Activated gamma-delta T cell treated with Interleukin-2 at 50 U/mL for 16 hours (primary cell): ENCODE measurements at regions not wholly inside any gene's neighbourhood (a gene's known extent, or its start where the extent isn't known, plus 50 kb on each side); places are given as distances from the start of the nearest gene placed in this dataset.

Experiments
- DNase-seq: peaks from one replicate; pipeline ENCODE4 v3.0.0-alpha.2; 2020

DNA sequence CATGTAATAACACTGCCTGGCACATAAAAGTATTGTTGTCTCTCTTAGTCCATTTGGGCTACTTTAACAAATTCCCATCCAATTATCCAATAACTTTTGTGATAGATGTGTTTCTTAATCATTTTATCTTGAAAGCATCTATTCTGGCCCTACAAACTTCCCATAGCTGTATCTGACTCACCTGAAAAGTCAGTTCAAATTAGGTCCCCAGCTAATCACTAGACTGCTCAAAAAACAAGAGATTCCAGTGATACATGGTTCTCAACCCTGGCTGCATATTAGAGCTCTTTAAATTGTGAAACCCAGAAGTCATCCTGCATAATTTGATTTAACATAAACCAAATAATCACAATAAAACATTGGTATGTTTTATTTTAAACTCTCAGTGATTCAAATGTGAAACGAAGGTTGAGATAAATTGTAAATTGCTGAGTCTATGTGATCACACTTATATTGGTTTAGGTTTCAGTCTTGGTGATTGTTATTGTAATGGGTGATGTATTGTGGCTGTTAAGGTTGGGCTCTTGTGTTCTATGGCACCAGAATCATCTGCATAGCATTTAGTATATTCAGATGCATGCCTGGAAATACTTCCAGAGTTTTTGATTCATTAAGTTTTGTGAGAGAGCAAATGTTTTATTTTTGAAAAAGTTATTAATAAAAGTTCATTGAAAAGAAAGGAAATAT, 268.9 kb upstream of the KCNMB2 start:
- DNase-seq, result no peak

DNA sequence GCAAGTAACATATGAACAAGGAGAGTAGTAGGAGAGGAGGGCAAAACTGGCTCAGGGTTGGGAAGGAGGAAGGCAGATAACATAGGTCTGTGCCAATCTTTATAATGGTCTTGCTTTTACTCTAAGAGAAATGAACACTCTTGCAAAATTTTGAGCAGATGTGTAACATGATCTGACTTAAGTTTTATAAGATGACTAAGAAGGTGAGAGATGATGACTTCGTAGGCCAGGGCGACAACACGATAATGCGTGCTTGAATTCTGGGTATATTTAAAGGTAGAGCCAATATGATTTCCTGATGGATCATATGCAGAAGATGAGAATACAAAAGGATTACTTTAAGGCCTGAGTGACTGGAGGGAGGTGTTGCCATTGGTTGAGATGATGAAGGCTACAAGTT, 265.4 kb upstream of the KCNMB2 start:
- no peak for DNase-seq

DNA sequence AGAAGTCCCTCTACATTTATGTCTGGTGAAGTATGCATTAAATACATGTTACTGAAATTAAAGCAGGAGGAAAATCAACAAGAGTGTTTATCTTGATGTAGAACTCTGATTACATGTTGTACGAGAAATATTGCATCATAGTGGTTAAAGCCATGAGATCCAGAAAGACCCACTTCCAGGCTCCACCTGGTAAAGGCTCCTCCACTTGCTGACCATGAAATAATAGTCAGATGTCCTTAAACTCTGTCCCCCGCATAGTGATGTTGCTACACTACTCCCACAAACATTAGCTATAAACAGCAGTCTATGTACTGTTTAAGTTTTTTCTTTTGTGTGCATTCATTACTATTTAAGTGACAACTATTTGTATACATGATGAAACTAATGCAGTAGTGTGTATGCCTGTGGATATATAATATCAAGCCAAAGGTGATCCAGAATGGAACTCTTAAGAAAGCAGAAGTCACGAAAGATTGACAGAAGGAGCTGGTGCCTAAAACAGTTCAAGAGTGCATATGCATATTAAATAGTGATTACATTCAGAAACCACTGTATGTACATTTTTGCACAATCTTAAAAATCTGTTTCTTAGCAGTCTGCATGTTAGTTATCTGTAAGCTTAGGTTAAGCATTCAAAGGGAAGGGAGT, 264.4 kb upstream of the KCNMB2 start:
- DNase-seq, result no peak

DNA sequence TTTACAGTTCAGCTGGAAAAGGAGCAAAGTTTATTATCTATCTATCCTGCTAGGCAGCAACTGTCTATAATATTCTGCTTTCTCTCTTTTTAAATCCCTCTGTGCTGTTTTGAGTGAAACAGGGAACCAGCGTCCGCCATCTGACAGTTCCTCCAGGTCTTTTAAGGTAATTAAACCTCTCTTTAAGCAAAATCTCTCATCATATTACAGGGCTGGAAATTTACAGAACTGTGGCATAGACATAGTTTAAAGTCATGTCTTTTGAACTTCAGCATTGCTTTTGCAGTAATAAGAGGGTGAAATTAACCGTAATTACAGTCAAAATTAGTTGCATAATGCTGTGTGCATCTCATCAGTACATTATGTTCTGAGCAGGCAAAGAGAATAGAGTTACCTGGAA, 263.4 kb upstream of the KCNMB2 start:
- no peak for DNase-seq

DNA sequence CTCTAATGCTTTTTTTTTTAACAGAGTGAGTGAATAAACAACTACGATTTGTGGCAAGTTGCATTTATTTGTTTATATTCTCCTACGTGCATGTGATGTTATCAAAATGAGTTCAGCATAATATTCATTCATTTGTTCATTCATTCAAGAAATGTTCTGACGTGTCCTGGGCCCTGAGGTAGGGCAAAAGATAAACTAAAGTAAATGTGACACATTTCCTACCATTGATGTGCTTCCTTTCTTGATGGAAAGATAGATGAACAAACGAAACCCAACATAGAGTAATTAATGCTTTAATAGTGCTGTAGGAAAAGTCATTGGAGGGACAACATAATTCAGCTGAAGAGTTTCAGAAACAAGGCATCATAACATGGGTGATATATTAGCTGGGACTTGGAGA, 261.5 kb upstream of the KCNMB2 start:
- no peak for DNase-seq

DNA sequence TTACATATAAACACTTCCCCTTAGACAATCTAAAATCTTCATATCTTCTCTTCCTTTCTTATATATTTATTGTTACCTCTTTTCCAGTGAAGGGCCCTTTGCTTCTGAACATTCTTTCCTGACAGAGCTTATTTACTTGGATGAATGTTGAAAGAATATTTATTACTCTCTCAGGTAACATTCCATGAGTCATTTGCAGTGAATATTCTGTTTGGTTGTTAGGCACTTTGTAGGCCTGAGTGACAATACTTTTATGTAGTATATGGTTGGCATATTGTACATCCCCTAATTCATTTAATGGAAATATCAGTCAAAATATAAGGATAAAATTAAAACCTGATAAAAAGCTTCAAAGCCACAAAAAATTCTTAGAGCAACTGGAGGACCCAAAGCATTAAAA, 260.9 kb upstream of the KCNMB2 start:
- no peak for DNase-seq

DNA sequence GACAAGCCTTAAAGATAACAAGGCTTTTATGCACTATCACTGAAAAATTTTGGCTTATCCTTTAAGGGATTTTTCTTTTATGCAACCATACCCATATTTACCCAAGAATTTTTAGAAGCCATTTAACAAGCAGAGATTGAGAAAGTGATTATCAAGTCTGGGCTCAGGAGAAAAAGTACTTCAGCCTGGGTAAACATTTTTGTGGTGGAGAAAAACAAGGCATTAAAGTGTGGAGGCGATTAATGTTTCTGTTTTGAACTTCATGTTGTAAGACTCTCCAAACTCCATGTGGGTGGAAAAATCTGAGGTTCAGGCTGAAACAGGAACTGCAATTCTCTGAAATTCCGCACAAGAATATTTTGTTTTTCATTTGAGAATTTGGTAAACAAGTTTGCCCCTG, 260.4 kb upstream of the KCNMB2 start:
- no peak for DNase-seq

DNA sequence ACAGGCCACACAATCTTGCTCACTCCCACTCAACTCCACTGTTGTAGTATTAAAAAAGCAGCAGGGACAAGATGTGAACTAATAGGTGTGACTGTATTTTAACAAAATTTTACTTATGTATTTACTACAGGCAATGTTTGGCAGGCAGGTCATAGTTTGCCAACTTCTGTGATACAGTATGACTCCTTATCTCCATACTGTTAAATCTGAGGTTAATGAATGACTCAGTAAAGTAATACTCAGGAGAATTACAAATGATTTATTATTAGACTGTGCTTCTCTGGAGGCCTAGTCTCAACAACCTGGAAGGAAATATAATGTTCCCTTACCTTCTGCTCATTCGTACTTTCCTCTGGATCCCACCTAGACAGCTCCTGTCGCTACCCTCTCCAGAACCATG, 258.6 kb upstream of the KCNMB2 start:
- no peak for DNase-seq

DNA sequence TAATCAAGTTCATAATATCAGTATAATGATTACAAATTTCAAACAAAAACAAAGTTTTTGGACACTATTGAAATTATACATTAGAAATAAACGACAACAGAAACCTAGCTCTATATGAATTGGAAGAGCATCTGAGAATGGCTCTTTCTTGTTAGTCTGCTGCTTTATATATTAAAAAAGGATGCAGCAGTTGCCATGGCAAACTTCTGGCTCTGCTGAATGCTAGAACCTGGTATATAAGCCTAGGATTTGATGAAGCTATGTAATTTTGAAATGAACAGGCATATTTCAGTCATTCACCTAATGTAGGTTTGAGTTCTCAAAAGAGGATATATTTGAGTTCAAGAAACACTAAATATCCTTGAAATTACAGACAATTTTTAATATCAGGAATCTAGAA, 252.7 kb upstream of the KCNMB2 start:
- DNase-seq, result no peak

DNA sequence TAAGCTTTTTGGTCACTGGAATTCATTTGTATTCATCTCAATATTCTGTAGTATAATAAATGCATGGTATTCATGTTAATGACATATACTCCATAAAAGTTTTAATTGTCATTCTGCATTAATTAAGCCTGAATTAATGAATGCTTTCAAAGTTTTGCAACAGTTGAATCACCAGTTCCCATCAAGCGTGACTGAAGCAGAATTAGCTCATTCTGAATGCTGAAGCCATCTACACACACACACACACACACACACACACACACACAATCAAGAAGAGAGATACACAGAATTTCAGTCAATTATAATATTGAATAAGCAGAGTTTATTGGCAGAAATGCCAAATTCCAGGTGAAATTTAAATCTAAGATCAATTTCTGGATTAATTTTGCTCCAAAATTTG, 252.1 kb upstream of the KCNMB2 start:
- DNase-seq, result no peak

DNA sequence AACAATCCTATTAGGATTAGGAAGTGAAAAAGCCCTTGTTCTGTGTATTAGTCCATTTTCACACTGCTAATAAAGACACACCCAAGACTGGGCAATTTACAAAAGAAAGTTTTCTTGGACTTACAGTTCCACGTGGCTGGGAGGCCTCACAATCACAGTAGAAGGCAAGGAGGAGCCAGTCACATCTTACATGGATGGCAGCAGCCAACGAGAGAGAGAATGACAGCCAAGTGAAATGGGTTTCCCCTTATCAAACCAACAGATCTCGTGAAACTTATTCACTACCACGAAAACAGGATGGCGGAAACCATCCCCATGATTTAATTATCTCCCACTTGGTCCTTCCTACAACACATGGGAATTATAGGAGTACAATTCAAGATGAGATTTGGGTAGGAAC, 248.2 kb upstream of the KCNMB2 start:
- no peak for DNase-seq

DNA sequence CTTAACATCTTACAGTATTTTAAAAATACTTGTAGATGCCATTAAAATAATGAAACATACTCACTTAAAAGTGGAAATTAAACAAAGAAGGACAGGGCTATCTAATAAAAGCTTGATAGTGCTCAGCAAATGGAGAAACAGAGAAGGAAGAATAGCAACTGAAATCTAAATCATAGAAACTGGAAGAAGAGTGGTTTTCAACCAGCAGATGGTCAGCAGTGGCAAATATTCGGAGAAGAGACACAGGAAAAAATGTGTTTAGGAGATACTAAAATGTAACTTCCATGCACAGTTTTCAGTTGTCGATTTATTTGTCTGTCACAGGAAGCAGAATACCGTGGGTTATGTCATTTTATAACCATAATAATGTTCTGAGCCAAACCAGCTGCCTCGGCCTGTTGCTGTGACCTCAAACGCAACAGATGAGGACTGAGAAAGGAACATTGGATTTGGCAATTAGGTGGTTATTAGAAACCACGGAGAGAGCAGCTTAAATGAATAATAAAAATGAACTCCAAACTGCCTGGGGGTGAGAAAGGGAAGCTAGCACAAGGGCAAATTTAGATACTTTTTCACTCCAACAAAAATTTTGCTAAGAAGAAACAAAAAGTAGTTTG, 246.6 kb upstream of the KCNMB2 start:
- no peak for DNase-seq

DNA sequence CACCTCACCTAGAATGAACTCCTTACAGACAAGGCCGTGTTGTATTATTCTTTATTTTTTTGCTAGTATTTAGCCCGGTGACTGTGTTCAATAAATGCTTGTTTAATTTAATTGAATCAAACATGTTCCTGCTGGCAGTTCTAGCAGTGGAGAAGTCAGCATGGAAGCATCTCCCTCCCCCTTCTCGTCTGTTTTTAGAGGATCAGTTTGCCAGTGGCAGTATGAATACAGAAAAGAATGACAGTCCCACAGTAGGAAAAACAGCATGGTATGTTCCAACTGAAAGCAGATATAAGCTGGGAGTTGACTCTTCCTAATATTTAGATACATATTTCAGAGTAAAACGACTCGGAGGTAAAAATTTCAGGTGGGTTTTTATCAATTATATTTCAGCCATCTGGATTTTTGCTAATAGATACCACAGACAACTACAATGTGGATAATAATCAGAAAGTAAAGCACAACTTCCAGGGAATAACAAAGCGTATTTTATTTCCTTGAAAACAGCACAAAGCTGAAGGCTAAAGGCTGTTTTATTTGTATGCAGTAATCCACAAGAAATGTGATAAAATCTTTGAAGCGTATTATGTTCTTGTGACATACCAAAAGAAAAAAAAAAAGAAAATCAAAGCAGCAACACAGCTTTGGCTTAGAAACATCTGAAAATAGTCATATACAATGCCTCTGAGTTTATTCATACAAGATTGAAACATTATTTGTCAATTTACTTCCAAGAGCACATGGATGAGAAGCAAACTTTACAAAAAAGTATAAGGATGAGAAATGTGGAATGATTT, 244.5 kb upstream of the KCNMB2 start:
- DNase-seq, result no peak

DNA sequence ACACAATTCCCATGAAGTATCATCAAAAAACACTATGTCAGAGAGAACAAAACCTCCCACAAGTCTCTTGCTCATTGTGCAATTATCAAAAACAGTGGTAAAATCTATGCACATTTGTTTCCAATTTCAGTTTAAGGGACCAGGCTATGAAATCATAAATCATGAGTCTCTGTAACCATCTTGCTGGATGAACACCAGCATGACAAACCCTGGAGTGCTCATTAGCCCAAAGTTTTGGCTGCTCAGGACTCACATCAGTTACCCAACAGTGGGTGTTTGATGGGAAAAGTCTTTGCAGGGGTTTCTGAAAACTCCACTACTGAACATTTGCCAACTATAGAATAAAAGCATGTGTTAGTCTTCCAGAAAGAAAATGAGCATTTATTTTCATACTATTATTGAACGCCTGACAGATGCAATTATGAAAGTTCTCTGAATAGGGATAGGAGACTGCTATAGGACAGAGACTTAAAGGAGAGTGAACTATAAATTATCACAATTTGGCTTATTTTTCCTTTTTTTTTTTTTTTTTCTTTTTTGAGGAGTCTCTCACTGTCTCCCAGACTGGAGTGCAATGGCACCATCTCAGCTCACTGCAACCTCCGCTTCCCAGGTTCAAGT, 240.8 kb upstream of the KCNMB2 start:
- DNase-seq, result no peak

DNA sequence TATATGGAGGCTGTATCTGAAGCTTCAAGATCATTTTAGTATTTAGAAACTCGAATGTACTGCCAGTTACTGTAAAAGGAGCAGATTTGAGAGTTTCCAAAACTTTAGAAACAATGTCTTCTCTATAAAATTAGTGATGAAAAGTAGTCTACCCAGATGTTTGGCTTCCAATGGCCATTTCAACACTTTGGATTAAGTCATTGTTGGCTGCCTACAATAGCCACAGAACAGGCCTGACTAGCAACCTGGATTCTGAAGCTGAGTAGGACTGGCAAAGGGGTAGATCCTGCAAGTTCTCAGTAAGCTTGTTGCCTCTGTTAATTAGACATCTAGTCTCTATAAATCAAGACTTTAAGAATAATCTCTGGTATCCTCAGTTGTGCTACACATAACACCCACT, 239.0 kb upstream of the KCNMB2 start:
- no peak for DNase-seq

DNA sequence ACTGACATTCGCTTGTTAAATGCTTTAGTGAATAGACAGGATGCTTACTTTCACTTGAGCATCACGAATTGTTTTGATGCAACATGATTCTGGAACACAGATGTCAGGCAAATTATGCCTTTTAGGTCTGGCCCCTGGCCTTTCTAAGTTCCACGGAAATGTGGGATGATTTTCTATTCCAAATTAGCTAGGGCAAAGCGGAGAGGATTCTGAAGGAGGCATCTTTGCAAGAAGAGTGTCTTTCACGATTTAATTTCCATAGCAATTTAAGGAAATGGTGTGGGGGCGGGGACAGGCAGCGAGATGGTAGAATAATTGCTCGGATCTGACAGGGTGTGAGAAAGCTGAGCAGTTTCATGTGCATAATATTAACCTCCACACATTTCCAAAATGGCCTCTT, 238.5 kb upstream of the KCNMB2 start:
- no peak for DNase-seq

DNA sequence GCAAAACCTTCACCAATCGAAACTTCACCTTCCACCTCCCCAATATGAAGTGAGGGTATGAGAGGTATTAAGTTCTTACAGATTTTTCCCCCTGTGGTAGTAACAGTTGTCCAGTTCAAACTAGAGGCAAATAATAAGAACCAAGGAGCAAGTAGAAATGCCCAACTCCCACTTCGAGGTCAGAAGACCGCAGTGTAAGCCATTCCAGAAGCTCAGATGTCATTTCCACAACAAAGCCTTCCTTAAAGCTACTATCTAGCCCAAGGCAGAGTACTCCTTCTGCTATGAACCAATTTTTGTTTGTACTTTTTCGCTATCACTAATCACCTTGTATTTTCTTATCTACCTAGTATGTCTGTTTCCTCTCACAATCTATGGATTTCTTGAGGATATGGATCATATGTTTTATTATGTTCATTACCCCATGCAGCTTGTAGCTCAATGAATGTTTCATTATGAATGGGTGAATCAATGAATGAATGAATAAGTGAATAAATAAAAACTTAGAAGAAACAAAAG, 235.7 kb upstream of the KCNMB2 start:
- DNase-seq, result no peak

DNA sequence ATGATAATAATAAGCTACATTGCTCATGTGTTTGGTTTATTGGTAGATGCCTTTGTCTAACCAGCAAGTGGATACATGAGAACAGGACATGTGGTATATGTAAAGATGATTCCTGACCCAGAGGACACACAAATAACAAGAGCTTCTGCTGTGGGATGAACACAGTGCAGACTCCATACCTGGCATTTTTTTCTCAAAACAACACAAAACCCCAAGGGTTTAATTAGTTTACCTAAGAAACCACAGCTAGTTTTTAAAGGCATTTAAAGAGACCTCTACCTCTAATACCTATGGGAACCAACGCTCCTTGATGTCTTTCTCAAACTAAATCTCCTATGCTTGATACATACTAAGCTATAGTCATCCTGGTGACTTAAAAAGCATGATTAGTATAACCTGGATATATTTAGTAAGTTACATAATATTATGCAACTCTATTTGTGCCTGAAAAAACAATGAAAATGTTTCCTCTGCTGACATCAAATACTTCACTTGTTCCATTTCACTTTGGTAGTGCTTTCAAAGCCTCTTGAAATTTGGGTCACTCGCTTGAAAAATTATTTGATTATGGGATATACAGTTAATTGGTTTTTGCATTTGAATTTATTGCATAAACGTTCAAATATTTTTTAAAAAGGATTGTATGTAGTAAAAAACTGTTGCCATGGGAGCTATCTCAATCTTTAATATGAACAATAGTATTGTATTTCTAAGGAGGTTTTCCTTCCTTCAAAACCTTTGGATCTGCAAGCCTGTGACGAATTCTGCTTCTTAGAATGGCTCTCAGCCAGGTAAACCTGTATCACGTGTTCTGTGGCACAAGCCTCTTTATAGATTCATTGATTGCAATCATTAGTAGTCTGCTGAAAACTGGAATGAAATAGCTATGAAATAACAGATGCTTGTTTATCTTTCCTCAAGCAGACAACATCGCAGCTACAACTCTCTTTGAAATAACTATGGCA, 233.0 kb upstream of the KCNMB2 start:
- no peak for DNase-seq

DNA sequence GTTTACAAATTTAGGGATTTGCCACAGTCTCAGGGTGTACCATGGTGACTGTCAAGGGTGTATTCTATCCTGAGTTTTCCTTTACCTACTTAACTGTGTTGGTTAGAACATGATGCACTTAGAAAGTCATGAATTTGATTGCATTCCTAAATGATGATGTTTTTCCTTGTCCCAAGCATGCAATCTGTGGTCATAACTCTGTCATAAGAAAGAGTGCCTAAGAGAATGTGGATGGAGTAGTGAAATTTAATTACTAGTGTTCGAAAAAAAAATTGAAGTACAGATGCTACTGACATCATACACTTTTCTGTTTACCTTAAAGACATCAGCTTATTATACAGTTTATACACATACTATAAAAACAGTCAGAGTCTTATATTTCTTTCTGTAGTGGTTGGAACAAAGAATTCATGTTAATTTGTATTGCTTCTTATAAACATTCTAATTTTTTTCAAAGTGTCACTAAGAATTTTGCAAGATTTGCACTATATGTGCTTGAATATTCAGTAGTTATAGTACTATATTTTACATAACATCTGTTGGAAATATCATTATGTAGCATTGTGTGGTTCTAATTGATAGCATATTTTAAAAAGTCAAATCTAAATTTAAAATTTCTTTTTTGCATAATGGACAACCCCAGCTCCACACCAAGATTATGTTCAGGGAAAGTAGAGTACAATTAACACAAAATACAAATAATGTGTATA, 231.3 kb upstream of the KCNMB2 start:
- no peak for DNase-seq

DNA sequence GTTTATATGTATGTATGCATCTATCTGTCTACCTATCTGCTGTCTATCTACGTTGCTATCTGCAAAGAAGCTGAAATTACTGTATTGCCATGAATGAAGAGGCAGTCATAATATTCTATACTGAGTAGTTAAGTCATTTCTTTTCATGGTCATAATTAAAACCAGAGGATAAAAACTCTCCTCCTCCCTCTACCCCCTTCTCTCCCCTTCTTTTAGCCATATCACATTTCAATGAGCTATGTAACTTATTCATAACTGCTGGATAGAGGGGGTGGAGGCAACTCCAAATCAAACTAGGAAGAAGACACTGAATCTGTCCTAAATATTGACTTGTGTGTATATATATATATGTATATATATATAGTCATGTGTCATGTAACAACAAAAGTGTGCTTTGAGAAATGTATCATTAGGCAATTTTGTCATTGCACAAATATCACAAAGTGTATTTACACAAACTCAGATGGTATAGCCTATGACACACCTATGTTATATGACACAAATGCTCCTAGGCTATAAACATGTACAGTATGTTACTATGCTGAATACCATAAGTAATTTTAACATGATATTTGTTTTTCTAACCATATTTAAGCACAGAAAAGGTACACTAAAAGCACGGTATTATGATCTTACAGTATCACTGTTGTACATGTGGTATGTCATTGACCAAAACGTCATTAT, 229.7 kb upstream of the KCNMB2 start:
- DNase-seq, result no peak

DNA sequence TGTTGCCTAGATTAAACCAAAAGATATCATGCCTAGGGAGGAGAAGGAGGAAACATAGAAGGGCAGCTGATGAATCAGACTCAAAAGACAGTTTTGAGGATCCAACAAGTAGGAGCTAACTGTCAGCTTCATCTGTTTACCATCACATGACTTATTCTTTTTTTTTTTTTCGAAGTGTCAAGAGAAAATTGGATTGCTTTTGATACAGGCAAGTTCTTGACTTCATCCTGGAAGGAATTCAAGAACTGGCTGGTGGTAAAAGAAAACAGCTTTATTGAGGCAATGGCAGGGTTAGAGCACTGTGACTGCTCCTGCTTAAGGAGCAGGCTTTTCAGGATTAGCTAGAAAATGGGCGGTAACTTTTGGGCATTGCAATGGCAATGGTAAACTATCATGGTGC, 227.5 kb upstream of the KCNMB2 start:
- no peak for DNase-seq
